ENCODE measurements at regions not wholly inside any gene's neighbourhood (a gene's known extent, or its start where the extent isn't known, plus 50 kb on each side); places are given as distances from the start of the nearest gene placed in this dataset.

DNA sequence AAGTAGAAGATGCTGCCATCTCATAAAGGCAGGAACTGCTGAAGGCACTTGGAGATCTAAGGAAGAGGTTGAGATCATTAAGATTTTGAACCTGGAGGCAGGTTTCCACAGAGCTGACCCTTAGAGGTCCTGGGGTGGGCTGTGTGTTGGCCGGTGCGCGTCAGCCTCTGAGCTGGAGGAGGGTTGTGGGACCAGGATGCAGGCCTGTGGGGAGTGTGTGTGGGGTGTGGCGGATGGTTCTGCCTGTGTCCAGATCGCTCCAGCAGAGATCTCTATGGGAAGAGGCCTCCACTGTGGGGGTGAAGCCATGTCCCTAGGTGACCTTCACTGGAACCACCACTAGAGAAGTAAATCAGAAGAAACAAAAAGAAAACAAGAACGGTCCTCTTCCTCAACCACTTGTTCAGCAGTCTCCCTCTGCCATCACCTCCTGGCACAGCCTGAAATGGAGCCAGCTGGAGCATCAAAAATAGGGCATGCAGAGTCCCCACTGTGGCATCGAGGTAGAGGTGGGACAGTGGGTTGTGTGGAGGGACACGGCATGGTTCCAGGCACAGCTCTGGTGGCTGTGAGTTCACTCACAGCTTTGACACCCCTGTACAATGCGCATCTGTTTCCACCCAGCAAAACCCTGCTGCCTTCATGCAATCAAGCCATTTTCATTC, 453.8 kb downstream of the TCERG1L start:
- TF ChIP-seq, protein P1, sequence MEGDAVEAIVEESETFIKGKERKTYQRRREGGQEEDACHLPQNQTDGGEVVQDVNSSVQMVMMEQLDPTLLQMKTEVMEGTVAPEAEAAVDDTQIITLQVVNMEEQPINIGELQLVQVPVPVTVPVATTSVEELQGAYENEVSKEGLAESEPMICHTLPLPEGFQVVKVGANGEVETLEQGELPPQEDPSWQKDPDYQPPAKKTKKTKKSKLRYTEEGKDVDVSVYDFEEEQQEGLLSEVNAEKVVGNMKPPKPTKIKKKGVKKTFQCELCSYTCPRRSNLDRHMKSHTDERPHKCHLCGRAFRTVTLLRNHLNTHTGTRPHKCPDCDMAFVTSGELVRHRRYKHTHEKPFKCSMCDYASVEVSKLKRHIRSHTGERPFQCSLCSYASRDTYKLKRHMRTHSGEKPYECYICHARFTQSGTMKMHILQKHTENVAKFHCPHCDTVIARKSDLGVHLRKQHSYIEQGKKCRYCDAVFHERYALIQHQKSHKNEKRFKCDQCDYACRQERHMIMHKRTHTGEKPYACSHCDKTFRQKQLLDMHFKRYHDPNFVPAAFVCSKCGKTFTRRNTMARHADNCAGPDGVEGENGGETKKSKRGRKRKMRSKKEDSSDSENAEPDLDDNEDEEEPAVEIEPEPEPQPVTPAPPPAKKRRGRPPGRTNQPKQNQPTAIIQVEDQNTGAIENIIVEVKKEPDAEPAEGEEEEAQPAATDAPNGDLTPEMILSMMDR (IDR thresholded peaks at IDR 0.05): no peak
- no peak for TF ChIP-seq POLR2AphosphoS5 (IDR thresholded peaks at IDR 0.05)
- TF ChIP-seq POLR2A (IDR thresholded peaks at IDR 0.05): no peak
